Breast epithelium (tissue), 4 donors: ENCODE measurements at regions not wholly inside any gene's neighbourhood (a gene's known extent, or its start where the extent isn't known, plus 50 kb on each side); places are given as distances from the start of the nearest gene placed in this dataset.

ENCODE experiments used
- DNase-seq, 2 donors: peaks; one replicate each; pipeline ENCODE4 v3.0.0-alpha.2; 2019; ENCODE audit warnings: low spot score in 2 of 2
- H3K27ac ChIP-seq, 2 donors: fragments of 200-600 bp; sonication (generic) in 1 of 2; one replicate each; pipeline ENCODE4 v1.5.1; 2016 to 2019; ENCODE audit warnings: mild to moderate bottlenecking in 1 of 2
- H3K27me3 ChIP-seq, 2 donors: fragments of 200-600 bp; sonication (generic) in 1 of 2; one replicate each; pipeline versions ENCODE4 v1.5.1 to v1.6.0; 2017 to 2019; ENCODE audit warnings: control low read depth in 1 of 2, mild to moderate bottlenecking in 1 of 2
- H3K36me3 ChIP-seq: fragments of 200-600 bp; one replicate; pipeline ENCODE4 v1.5.1; 2019
- H3K4me1 ChIP-seq, 2 donors: fragments of 200-600 bp; sonication (generic); one replicate each; pipeline ENCODE4 v1.5.1; 2016 to 2019; ENCODE audit warnings: control low read depth in 1 of 2
- H3K4me3 ChIP-seq, 3 donors: fragments of 200-600 bp; sonication (generic); 1 replicate in 2 of 3; 2 replicates in 1 of 3; pipeline ENCODE4 v1.5.1; 2016 to 2019; ENCODE audit warnings: mild to moderate bottlenecking in 3 of 3, moderate library complexity in 2 of 3
- H3K9me3 ChIP-seq, 2 donors: fragments of 200-600 bp; sonication (generic) in 1 of 2; one replicate each; pipeline ENCODE4 v1.5.1; 2016 to 2019; ENCODE audit warnings: control low read depth in 1 of 2
- POLR2A ChIP-seq: fragments of 450-650 bp; IDR thresholded peaks from one replicate; pipeline ENCODE4 v1.6.1; 2016; ENCODE audit warnings: antibody characterized with exemption, mild to moderate bottlenecking, moderate library complexity
- POLR2AphosphoS5 ChIP-seq, 3 donors: sonication (generic); formaldehyde crosslinking; IDR thresholded peaks; one replicate each; pipeline ENCODE4 v1.6.1; 2017; ENCODE audit warnings: antibody characterized with exemption in 3 of 3
- intact Hi-C: fragments of 100-400 bp; cut with DNase I; formaldehyde crosslinking; loops from one replicate; pipeline ENCODE4 v1.15.1; 2023; ENCODE audit warnings: low total_unique reads
- TF ChIP-seq, protein P1 (sequence below), 3 donors: fragments of 450-650 bp; IDR thresholded peaks; one replicate each; pipeline ENCODE4 v1.5.1; 2016 to 2017; ENCODE audit warnings: antibody characterized with exemption in 3 of 3, mild to moderate bottlenecking in 3 of 3, moderate library complexity in 3 of 3

DNA sequence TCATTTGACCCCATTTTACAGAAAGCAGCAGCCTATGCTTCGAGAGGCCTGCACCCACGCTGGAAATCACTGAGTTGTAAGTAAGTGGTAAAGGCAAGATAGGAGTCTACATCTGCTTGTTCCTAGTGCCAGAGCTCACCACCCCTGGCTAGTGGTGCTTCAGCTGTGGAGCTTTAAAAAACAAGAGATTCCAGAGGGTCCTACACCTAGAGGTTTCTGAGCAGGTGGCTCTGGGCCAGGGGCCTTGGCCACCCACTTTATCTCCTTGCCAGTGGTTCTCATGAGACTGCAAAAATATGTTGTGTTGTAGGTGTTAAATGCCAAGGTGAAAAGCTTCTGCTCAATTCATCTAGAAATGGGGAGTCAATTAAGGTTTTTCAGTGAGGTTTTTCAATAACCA lies 60.0 kb upstream of the SERTAD2 start:
- no peaks in the 10 kb centered on the region for H3K9me3 ChIP-seq
- no peaks in the 10 kb centered on the region for H3K27me3 ChIP-seq
- no peak overlapping the region for H3K4me3 ChIP-seq
- no peaks in the 10 kb centered on the region for H3K4me1 ChIP-seq
- TF ChIP-seq, protein P1, sequence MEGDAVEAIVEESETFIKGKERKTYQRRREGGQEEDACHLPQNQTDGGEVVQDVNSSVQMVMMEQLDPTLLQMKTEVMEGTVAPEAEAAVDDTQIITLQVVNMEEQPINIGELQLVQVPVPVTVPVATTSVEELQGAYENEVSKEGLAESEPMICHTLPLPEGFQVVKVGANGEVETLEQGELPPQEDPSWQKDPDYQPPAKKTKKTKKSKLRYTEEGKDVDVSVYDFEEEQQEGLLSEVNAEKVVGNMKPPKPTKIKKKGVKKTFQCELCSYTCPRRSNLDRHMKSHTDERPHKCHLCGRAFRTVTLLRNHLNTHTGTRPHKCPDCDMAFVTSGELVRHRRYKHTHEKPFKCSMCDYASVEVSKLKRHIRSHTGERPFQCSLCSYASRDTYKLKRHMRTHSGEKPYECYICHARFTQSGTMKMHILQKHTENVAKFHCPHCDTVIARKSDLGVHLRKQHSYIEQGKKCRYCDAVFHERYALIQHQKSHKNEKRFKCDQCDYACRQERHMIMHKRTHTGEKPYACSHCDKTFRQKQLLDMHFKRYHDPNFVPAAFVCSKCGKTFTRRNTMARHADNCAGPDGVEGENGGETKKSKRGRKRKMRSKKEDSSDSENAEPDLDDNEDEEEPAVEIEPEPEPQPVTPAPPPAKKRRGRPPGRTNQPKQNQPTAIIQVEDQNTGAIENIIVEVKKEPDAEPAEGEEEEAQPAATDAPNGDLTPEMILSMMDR (IDR thresholded peaks at IDR 0.05), result no peak
- TF ChIP-seq POLR2A (no peak), POLR2AphosphoS5 (IDR thresholded peaks at IDR 0.05) (no peak)
- H3K27ac ChIP-seq, result no peak overlapping the region
- DNase-seq, result no peak
- intact Hi-C loops, result no loop called here
- no peaks in the 10 kb centered on the region for H3K36me3 ChIP-seq

DNA sequence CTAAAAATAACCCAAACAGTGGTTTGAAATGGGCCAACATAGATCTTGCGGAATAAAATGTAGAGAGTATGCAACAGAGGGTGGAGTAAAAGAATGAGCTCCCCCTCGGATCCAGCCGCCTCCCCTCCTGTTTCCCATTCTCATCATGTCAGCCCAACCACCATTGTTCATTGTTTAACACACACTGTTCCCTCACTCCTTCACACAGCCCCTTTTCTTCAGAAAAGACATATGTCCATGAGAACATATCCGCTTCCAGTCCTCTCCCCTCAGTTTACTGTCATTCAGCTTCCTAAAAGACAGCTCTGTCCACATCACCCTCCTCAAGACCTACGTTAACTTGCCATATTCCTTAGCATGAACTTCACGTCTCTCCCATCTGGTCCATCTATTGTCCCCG lies 62.9 kb upstream of the SERTAD2 start:
- H3K9me3 ChIP-seq, result no peaks in the 10 kb centered on the region
- TF ChIP-seq POLR2A (no peak), POLR2AphosphoS5 (IDR thresholded peaks at IDR 0.05) (no peak)
- TF ChIP-seq, protein P1 (IDR thresholded peaks at IDR 0.05), result no peak
- no peak for DNase-seq
- H3K36me3 ChIP-seq, result no peaks in the 10 kb centered on the region
- H3K4me1 ChIP-seq, result no peaks in the 10 kb centered on the region
- no peak overlapping the region for H3K4me3 ChIP-seq
- H3K27ac ChIP-seq, result no peak overlapping the region
- intact Hi-C loops, result no loop called here
- H3K27me3 ChIP-seq, result no peaks in the 10 kb centered on the region

DNA sequence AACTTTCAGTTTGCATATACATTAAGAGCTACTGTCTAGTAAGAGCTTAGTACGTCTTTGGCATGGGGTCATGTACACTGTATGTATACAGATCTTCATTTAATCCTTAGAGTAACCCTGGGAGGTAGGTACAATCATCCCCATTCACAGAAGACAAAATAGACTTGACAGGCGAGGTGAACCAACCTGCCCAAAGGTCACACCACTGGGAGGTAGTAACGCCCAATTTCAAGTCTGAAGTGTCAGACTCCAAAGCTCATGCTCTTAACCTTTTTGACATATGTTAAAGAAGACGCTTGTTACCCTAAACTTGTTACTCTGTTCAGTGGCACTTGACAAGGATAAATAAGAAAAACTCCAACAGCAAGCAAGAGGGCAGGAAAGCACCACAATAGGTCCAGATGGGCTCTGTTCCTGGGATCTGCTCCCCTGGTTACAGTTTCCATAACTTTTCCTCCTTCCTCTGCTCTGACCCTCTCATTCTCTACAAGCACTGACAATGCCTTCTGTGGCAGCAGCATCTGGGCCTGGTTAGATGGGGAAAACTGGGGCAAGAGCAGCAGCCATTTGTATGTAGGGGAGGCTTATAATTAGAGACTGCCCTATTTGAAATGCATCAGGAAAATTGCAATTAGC lies 64.7 kb upstream of the SERTAD2 start:
- H3K36me3 ChIP-seq, result no peaks in the 10 kb centered on the region
- no peak overlapping the region for H3K27ac ChIP-seq
- no peaks in the 10 kb centered on the region for H3K27me3 ChIP-seq
- H3K4me3 ChIP-seq, result no peak overlapping the region
- H3K4me1 ChIP-seq, result no peaks in the 10 kb centered on the region
- no peaks in the 10 kb centered on the region for H3K9me3 ChIP-seq
- TF ChIP-seq, protein P1 (IDR thresholded peaks at IDR 0.05), result no peak
- TF ChIP-seq POLR2AphosphoS5 (IDR thresholded peaks at IDR 0.05) (no peak), POLR2A (no peak)
- DNase-seq, result no peak
- intact Hi-C loops, result no loop called here

DNA sequence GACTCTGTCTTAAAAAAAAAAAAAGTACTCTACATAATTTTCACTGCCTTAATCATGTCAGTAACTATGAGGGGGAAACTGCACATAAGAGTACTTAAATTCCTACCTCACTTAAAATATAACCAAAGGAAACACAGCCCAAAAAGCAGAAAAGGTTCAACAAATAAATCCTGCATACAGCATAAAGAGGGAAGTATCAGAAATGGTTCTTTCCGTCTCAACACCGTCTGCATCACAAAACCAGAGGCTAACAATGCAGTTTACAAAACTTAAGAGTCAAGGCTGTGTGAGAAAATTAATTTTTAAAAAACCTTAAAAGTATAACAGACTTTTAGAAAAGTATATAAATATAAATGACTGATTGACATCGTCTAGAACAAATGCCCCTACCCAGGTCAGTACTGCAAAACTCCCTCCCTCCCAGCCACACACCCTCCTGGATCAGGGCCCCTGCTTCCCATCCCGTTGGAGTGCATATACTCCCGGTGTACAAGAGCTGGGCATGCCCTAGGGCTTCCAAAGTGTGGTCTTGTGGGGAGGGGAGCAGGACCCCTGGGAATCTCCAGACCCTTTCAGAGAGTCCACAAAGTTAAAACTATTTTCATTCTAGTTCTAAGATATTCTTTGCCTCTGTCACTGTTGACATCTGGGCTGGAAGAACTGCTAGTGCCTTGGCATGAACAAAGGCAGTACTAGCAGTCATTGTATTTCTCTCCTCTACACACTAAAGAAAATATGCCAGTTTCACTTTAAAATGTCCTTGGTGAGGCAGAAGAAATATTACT lies 67.0 kb upstream of the SERTAD2 start:
- Histone ChIP-seq H3K4me3 (no peak overlapping the region), H3K27me3 (no peaks in the 10 kb centered on the region), H3K36me3 (no peaks in the 10 kb centered on the region), H3K9me3 (no peaks in the 10 kb centered on the region), H3K4me1 (no peaks in the 10 kb centered on the region), H3K27ac (no peak overlapping the region)
- no peak for DNase-seq
- TF ChIP-seq POLR2A (no peak), POLR2AphosphoS5 (IDR thresholded peaks at IDR 0.05) (no peak)
- TF ChIP-seq, protein P1 (IDR thresholded peaks at IDR 0.05), result no peak
- intact Hi-C loops, result no loop called here

DNA sequence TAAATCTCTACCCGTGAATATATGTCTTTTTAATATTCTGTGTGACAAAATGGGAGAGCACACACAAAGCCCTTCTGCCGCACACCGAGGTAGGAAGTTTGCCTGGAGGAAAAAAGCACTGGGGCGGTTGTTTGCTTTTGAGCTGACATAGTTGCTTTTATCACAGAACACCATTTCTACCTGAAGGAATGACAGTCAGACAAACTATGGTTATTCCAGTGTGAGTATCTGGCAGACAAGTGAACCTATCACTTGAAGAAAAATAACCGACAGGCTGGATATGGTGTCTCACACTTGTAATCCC lies 67.6 kb upstream of the SERTAD2 start:
- Histone ChIP-seq H3K27me3 (no peaks in the 10 kb centered on the region), H3K4me3 (no peak overlapping the region), H3K9me3 (no peaks in the 10 kb centered on the region), H3K27ac (no peak overlapping the region), H3K4me1 (no peaks in the 10 kb centered on the region), H3K36me3 (no peaks in the 10 kb centered on the region)
- DNase-seq, result no peak
- intact Hi-C loops, result no loop called here
- TF ChIP-seq, protein P1 (IDR thresholded peaks at IDR 0.05), result no peak
